ENCODE measurements at regions not wholly inside any gene's neighbourhood (a gene's known extent, or its start where the extent isn't known, plus 50 kb on each side); places are given as distances from the start of the nearest gene placed in this dataset.

DNA sequence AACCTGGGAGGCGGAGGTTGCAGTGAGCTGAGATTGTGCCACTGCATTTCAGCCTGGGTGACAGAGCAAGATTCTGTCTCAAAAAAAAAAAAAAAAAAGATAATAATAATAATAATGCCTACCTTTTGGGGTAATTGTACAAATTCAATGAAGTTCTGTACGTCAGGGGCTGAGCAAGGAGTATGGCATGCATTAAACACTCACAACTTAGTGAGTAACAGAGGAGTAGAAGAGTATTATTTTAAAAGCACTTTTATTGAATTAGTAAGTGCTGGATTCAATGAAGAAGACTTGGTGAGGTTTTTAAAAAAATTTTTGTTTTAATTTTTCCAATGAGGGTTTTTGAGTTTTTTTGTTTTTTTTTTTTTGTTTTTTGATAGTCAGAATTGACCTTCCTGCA is 783.6 kb upstream of the TBX3 start:
- Histone ChIP-seq H3K4me3 (ENCODE audit: low read depth in 1 of 2, low read length in 1 of 2) (no peak overlapping the region), H3K27ac (no peak overlapping the region), H3K9me3 (no peaks in the 10 kb centered on the region), H3K27me3 (no peaks in the 10 kb centered on the region), H3K36me3 (no peaks in the 10 kb centered on the region), H3K4me1 (ENCODE audit: control insufficient read depth in 1 of 2, insufficient read depth in 1 of 2, low read depth in 1 of 2, low read length in 1 of 2) (no peaks in the 10 kb centered on the region)
- TF ChIP-seq, protein P1, sequence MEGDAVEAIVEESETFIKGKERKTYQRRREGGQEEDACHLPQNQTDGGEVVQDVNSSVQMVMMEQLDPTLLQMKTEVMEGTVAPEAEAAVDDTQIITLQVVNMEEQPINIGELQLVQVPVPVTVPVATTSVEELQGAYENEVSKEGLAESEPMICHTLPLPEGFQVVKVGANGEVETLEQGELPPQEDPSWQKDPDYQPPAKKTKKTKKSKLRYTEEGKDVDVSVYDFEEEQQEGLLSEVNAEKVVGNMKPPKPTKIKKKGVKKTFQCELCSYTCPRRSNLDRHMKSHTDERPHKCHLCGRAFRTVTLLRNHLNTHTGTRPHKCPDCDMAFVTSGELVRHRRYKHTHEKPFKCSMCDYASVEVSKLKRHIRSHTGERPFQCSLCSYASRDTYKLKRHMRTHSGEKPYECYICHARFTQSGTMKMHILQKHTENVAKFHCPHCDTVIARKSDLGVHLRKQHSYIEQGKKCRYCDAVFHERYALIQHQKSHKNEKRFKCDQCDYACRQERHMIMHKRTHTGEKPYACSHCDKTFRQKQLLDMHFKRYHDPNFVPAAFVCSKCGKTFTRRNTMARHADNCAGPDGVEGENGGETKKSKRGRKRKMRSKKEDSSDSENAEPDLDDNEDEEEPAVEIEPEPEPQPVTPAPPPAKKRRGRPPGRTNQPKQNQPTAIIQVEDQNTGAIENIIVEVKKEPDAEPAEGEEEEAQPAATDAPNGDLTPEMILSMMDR (IDR thresholded peaks at IDR 0.05) = no peak

DNA sequence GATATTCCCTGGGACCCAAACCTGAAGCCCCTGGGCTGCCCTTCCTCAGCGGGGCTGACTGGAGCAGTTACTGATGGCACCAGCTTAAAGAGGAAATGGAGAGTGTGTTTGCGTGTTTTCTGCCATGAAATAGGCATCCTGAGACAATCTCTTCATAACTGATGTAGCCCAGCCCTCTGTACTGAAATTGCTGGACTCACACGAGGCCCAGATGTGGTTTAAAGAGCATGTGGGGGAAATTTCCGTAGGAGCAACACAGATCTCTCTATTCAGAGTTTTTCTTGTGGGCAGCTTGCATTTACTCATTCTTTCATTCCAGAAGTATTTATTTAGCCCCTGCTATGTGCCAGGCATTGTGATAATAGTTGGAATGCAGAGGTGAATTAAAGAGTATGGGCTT is 782.1 kb upstream of the TBX3 start:
- TF ChIP-seq, protein P1 (IDR thresholded peaks at IDR 0.05) = no peak

DNA sequence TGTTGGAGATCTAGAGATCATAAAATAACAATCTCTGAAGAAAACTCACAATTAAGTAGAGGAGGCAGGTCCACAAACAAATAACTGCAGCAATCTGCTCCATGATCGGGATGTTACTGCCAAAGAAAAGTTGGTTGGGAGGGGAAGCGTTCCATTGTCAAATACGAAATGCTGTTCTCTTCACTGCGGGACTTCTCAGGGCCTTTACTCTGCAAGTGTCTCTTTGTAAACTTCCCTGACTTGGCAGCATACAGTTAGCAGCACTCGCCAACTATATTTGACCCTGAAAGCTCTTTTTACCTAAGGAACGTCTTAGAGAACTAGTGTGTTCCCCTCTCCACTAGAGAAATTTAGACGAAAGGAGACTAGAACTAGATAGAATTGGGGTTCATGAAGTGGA is 780.7 kb upstream of the TBX3 start:
- no peak overlapping the region for H3K27ac ChIP-seq
- H3K27me3 ChIP-seq = no peaks in the 10 kb centered on the region
- TF ChIP-seq, protein P1 (IDR thresholded peaks at IDR 0.05) = no peak
- no peaks in the 10 kb centered on the region for H3K9me3 ChIP-seq
- no peaks in the 10 kb centered on the region for H3K36me3 ChIP-seq
- H3K4me3 ChIP-seq (ENCODE audit: low read depth in 1 of 2, low read length in 1 of 2) = no peak overlapping the region
- H3K4me1 ChIP-seq (ENCODE audit: control insufficient read depth in 1 of 2, insufficient read depth in 1 of 2, low read depth in 1 of 2, low read length in 1 of 2) = no peaks in the 10 kb centered on the region

More for the DNA sequence above, 782.1 kb upstream of the TBX3 start:
- Histone ChIP-seq H3K36me3 (no peaks in the 10 kb centered on the region), H3K4me1 (ENCODE audit: control insufficient read depth in 1 of 2, insufficient read depth in 1 of 2, low read depth in 1 of 2, low read length in 1 of 2) (no peaks in the 10 kb centered on the region), H3K27ac (no peak overlapping the region), H3K4me3 (ENCODE audit: low read depth in 1 of 2, low read length in 1 of 2) (no peak overlapping the region), H3K27me3 (no peaks in the 10 kb centered on the region), H3K9me3 (no peaks in the 10 kb centered on the region)

DNA sequence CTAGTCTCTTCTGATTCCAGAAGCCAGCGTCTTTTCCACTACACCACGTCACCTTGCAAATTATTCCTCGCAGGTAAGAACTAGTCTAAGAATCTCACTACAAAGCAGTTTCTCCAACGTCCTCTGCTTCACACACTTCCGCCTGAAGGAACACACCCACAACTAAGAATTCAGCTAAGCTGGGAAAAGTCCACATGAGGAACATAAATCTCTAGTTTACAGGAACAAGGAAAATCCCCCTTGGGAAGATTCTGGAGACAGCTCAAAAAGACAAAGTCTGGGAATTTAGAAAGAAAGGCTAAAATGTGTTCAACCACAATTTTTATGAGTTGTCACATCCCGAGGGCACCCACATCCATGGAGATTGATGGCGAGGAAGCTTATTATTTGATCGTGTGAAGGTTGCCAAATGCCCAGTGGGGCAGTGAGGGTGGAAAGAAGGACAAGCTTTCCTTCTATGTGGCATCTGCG is 780.2 kb upstream of the TBX3 start:
- Histone ChIP-seq H3K27ac (no peak overlapping the region), H3K4me3 (ENCODE audit: low read depth in 1 of 2, low read length in 1 of 2) (no peak overlapping the region), H3K27me3 (no peaks in the 10 kb centered on the region), H3K9me3 (no peaks in the 10 kb centered on the region), H3K36me3 (no peaks in the 10 kb centered on the region), H3K4me1 (ENCODE audit: control insufficient read depth in 1 of 2, insufficient read depth in 1 of 2, low read depth in 1 of 2, low read length in 1 of 2) (no peaks in the 10 kb centered on the region)
- TF ChIP-seq, protein P1 (IDR thresholded peaks at IDR 0.05) = no peak

DNA sequence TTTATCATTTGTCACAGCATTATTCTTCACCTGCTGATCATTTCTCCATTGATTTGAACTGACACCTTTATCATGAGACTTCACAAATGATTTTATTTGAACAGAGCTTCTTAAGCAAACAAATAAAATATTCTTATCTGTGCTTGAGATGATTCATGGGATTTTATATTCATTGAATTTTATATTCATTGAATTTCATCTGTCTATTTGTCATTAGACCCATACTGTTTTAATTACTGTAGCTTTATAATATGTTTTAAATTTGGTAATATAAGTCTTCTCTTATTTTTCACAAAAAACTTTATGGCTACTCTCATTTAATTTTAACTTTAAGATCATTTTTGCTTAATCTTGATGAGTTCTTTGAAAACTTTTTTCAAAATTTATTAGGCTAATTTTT is 777.4 kb upstream of the TBX3 start:
- Histone ChIP-seq H3K4me1 (ENCODE audit: control insufficient read depth in 1 of 2, insufficient read depth in 1 of 2, low read depth in 1 of 2, low read length in 1 of 2) (no peaks in the 10 kb centered on the region), H3K4me3 (ENCODE audit: low read depth in 1 of 2, low read length in 1 of 2) (no peak overlapping the region), H3K27me3 (no peaks in the 10 kb centered on the region), H3K9me3 (no peaks in the 10 kb centered on the region), H3K27ac (no peak overlapping the region), H3K36me3 (no peaks in the 10 kb centered on the region)
- TF ChIP-seq, protein P1 (IDR thresholded peaks at IDR 0.05) = no peak

DNA sequence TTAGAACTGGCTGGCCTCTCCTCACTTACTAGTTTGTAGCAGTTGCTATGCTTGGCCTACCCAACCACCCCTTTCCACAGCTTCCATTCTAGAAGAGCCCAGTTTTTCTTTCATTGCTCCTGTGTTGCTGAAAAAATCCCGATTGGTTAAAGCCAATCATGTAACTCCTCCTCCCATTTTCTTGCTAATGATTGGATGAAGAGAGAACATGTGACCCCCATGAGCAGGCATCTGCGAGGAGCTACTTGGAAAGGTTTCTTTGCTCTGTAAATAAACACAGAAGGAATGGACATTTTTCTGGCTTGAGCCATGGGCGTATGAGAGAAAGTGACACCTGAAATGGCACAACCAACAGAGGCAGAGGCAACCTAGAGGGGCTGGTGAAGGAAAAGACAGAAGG is 773.8 kb upstream of the TBX3 start:
- H3K36me3 ChIP-seq = no peaks in the 10 kb centered on the region
- H3K9me3 ChIP-seq = no peaks in the 10 kb centered on the region
- peaks cover 20% of the 10 kb centered on the region for H3K27me3 ChIP-seq
- H3K4me1 ChIP-seq (ENCODE audit: control insufficient read depth in 1 of 2, insufficient read depth in 1 of 2, low read depth in 1 of 2, low read length in 1 of 2) = no peaks in the 10 kb centered on the region
- no peak overlapping the region for H3K27ac ChIP-seq
- TF ChIP-seq, protein P1 (IDR thresholded peaks at IDR 0.05) = no peak
- H3K4me3 ChIP-seq (ENCODE audit: low read depth in 1 of 2, low read length in 1 of 2) = no peak overlapping the region
